Stimulated activated CD4-positive, alpha-beta T cell treated with anti-CD3 and anti-CD28 coated beads, Interleukin-4, amount 100 ng/mL, for 24 hours (primary cell): ENCODE measurements at regions not wholly inside any gene's neighbourhood (a gene's known extent, or its start where the extent isn't known, plus 50 kb on each side); places are given as distances from the start of the nearest gene placed in this dataset.

Source experiments
- DNase-seq: peaks from one replicate; pipeline ENCODE4 v3.0.0-alpha.2; 2020

GRCh38 chr2:118738106-118738505 is 109.3 kb downstream of the EN1 start:
- DNase-seq: no peak

GRCh38 chr2:118737684-118738083 is 109.8 kb downstream of the EN1 start:
- no peak for DNase-seq

GRCh38 chr2:118732432-118732831 is 115.0 kb downstream of the EN1 start:
- no peak for DNase-seq

- DNase-seq: no peak
Observed at GRCh38 chr2:118731413-118731812, 116.0 kb downstream of the EN1 start.

GRCh38 chr2:118730405-118730804 is 117.0 kb downstream of the EN1 start:
- DNase-seq: no peak

GRCh38 chr2:118729760-118730159 is 117.7 kb downstream of the EN1 start:
- DNase-seq: no peak

GRCh38 chr2:118728984-118729383 is 118.5 kb downstream of the EN1 start:
- DNase-seq: no peak

GRCh38 chr2:118726821-118727220 is 120.6 kb downstream of the EN1 start:
- no peak for DNase-seq

GRCh38 chr2:118723394-118723793 is 124.1 kb downstream of the EN1 start:
- DNase-seq: no peak

- no peak for DNase-seq
Observed at GRCh38 chr2:118722976-118723375, 124.5 kb downstream of the EN1 start.

GRCh38 chr2:118721817-118722551 is 125.5 kb downstream of the EN1 start:
- DNase-seq: no peak

GRCh38 chr2:118720866-118721265 is 126.6 kb downstream of the EN1 start:
- no peak for DNase-seq

- DNase-seq: no peak
Observed at GRCh38 chr2:118718921-118719320, 128.5 kb downstream of the EN1 start.

GRCh38 chr2:118716102-118716501 is 131.3 kb downstream of the EN1 start:
- DNase-seq: no peak

GRCh38 chr2:118714118-118714517 is 133.3 kb downstream of the EN1 start:
- no peak for DNase-seq

GRCh38 chr2:118711603-118712002 is 135.8 kb downstream of the EN1 start:
- no peak for DNase-seq

- no peak for DNase-seq
Observed at GRCh38 chr2:118710481-118710880, 137.0 kb downstream of the EN1 start.

- DNase-seq: no peak
Observed at GRCh38 chr2:118709786-118710185, 137.7 kb downstream of the EN1 start.

- DNase-seq: no peak
Observed at GRCh38 chr2:118706844-118707243, 140.6 kb downstream of the EN1 start.

- no peak for DNase-seq
Observed at GRCh38 chr2:118706371-118706770, 141.1 kb downstream of the EN1 start.

- no peak for DNase-seq
Observed at GRCh38 chr2:118705032-118705431, 142.4 kb downstream of the EN1 start.

GRCh38 chr2:118699447-118700175 is 147.8 kb downstream of the EN1 start:
- DNase-seq: no peak

GRCh38 chr2:118698564-118698963 is 148.9 kb downstream of the EN1 start:
- no peak for DNase-seq

GRCh38 chr2:118697781-118698180 is 149.7 kb downstream of the EN1 start:
- no peak for DNase-seq
